ENCODE measurements at regions not wholly inside any gene's neighbourhood (a gene's known extent, or its start where the extent isn't known, plus 50 kb on each side); places are given as distances from the start of the nearest gene placed in this dataset.

- TF ChIP-seq CTCF (IDR thresholded peaks at IDR 0.05) = no peak
- no peak for TF ChIP-seq POLR2A (IDR thresholded peaks at IDR 0.05)
Measured at GRCh38 chr12:85564786-85565185, 271.4 kb downstream of the RASSF9 start.
